Endothelial cell (in vitro differentiated cells): ENCODE measurements at regions not wholly inside any gene's neighbourhood (a gene's known extent, or its start where the extent isn't known, plus 50 kb on each side); places are given as distances from the start of the nearest gene placed in this dataset.

ENCODE experiments used
- DNase-seq: peaks from one replicate; pipeline ENCODE4 v3.0.0; 2021; ENCODE audit warnings: low spot score
- H3K27ac Mint-ChIP-seq: one replicate; pipeline ENCODE4 v1.8.0; 2021; ENCODE audit warnings: mixed read lengths, inconsistent platforms; ENCODE audit not compliant: unreplicated experiment
- H3K27me3 Mint-ChIP-seq: one replicate; pipeline ENCODE4 v1.8.0; 2021; ENCODE audit warnings: mild to moderate bottlenecking, moderate library complexity, mixed read lengths, inconsistent platforms; ENCODE audit not compliant: unreplicated experiment
- H3K36me3 Mint-ChIP-seq: one replicate; pipeline ENCODE4 v1.8.0; 2021; ENCODE audit warnings: mild to moderate bottlenecking, low read depth, mixed read lengths, inconsistent platforms; ENCODE audit not compliant: unreplicated experiment
- H3K4me1 Mint-ChIP-seq: one replicate; pipeline ENCODE4 v1.8.0; 2021; ENCODE audit warnings: mild to moderate bottlenecking, mixed read lengths, inconsistent platforms; ENCODE audit not compliant: unreplicated experiment
- H3K4me3 Mint-ChIP-seq: one replicate; pipeline ENCODE4 v1.8.0; 2021; ENCODE audit warnings: mild to moderate bottlenecking, mixed read lengths, inconsistent platforms; ENCODE audit not compliant: unreplicated experiment
- H3K9me3 Mint-ChIP-seq: one replicate; pipeline ENCODE4 v1.8.0; 2021; ENCODE audit warnings: mixed read lengths, inconsistent platforms; ENCODE audit not compliant: unreplicated experiment
- CTCF ChIP-seq: fragments of 200-600 bp; sonication (generic); IDR thresholded peaks from one replicate; pipeline ENCODE4 v1.5.0; 2021; ENCODE audit warnings: antibody characterized with exemption; ENCODE audit not compliant: unreplicated experiment

DNA sequence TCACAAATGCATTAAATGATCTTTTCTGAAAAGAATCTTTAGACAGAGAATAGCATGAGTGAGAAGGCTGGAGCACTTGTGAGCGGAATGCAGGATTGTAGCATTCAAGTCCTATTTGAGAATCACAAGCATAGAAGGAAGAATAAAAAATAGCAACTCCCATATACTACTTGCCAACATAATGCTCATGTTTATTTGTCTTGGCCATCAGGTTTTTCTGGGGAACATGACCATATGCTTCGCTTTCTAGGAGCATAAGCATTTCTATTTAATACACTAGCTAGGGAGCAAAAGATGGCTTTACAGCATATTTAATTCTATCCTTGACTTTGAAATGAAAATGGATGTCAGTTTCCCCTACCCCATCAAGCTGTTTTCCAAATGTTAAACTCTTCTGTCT, 170.3 kb upstream of the MITF start:
- Mint-ChIP-seq H3K4me1 (peaks cover 12% of the 10 kb centered on the region), H3K4me3 (no peak overlapping the region), H3K9me3 (no peaks in the 10 kb centered on the region), H3K36me3 (no peaks in the 10 kb centered on the region), H3K27me3 (no peaks in the 10 kb centered on the region), H3K27ac (no peak overlapping the region)
- TF ChIP-seq CTCF = no peak
- no peak for DNase-seq

- no peaks in the 10 kb centered on the region for H3K36me3 Mint-ChIP-seq
- no peak overlapping the region for H3K4me3 Mint-ChIP-seq
- no peak for TF ChIP-seq CTCF
- no peaks in the 10 kb centered on the region for H3K27me3 Mint-ChIP-seq
- peaks cover 12% of the 10 kb centered on the region for H3K4me1 Mint-ChIP-seq
- no peaks in the 10 kb centered on the region for H3K9me3 Mint-ChIP-seq
- no peak for DNase-seq
- no peak overlapping the region for H3K27ac Mint-ChIP-seq
Measured at GRCh38 chr3:69568458-69568857, 170.8 kb upstream of the MITF start.

DNA sequence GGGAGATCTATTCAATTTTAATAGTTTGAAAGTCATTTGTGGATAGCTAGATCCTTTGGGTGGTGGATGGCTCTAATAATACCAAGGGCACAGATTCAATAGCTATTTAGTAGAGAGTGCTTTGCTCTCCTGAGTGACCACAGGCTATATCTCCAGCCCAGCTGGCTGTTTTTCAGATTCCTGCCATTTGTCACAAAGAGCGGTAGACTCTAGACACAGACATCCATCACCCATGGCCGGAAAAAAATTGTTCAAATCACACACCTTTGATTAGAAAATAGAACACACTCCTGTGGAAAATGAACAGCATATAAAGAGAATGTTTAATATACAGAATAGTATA, 171.6 kb upstream of the MITF start:
- Mint-ChIP-seq H3K27me3 (no peaks in the 10 kb centered on the region), H3K4me1 (peaks cover 12% of the 10 kb centered on the region), H3K36me3 (no peaks in the 10 kb centered on the region), H3K4me3 (no peak overlapping the region), H3K27ac (no peak overlapping the region), H3K9me3 (no peaks in the 10 kb centered on the region)
- no peak for TF ChIP-seq CTCF
- no peak for DNase-seq

- H3K27me3 Mint-ChIP-seq = no peaks in the 10 kb centered on the region
Measured at GRCh38 chr3:69567023-69567709, 172.1 kb upstream of the MITF start.

More at GRCh38 chr3:69567023-69567709, 172.1 kb upstream of the MITF start:
- no peak for DNase-seq
- Mint-ChIP-seq H3K4me3 (no peak overlapping the region), H3K9me3 (no peaks in the 10 kb centered on the region), H3K27ac (no peak overlapping the region), H3K4me1 (peaks cover 12% of the 10 kb centered on the region), H3K36me3 (no peaks in the 10 kb centered on the region)
- no peak for TF ChIP-seq CTCF
